ENCODE measurements at regions not wholly inside any gene's neighbourhood (a gene's known extent, or its start where the extent isn't known, plus 50 kb on each side); places are given as distances from the start of the nearest gene placed in this dataset.

GRCh38 chr12:68453278-68453677 lies 121.1 kb upstream of the MDM1 start:
- DNase-seq: no peak
- Histone ChIP-seq H3K4me3 (ENCODE audit: low read depth in 2 of 2, low read length in 1 of 2) (no peak overlapping the region), H3K27me3 (ENCODE audit: insufficient read depth) (no peaks in the 10 kb centered on the region), H3K79me2 (ENCODE audit: insufficient read depth) (no peaks in the 10 kb centered on the region), H3K9me3 (no peaks in the 10 kb centered on the region), H4K20me1 (ENCODE audit: insufficient read depth) (no peaks in the 10 kb centered on the region), H3K36me3 (replicated peaks in 1 of 2; ENCODE audit: control insufficient read depth in 1 of 2, insufficient read depth in 2 of 2, low read length in 1 of 2) (no peaks in the 10 kb centered on the region), H3K4me1 (ENCODE audit: control insufficient read depth in 1 of 2, insufficient read depth in 2 of 2, low read depth in 1 of 2, low read length in 1 of 2) (peaks cover 2 to 27% of the 10 kb centered on the region in 2 experiments; a peak in 2 of 4 replicates), H3F3A (replicated peaks; ENCODE audit: insufficient read depth) (no peaks in the 10 kb centered on the region), H2AFZ (ENCODE audit: low read depth) (peak overlapping the region; percentile 2; the same call in 1 of the 2 replicates), H3K27ac (ENCODE audit: low read depth in 2 of 2, low read length in 1 of 2) (no peak overlapping the region), H3K9me2 (no peaks in the 10 kb centered on the region), H3K4me2 (no peak overlapping the region), H3K9ac (no peak overlapping the region)
- 84% methylated on average over 3 of the region's 3 CpGs for WGBS (ENCODE audit: low lambda C conversion rate)
- TF ChIP-seq IRF3 (IDR thresholded peaks at IDR 0.05; ENCODE audit: low read depth, low read length) (no peak), JUND (IDR thresholded peaks at IDR 0.05) (no peak), RCOR1 (IDR thresholded peaks at IDR 0.05; ENCODE audit: low read length) (no peak), USF1 (IDR thresholded peaks at IDR 0.05; ENCODE audit: borderline replicate concordance, low read depth) (no peak), MXI1 (IDR thresholded peaks at IDR 0.05; ENCODE audit: low read depth, low read length) (no peak), POLR2AphosphoS5 (IDR thresholded peaks at IDR 0.05; ENCODE audit: low read depth, low read length) (no peak), TEAD4 (IDR thresholded peaks at IDR 0.05; ENCODE audit: borderline replicate concordance, insufficient read depth) (no peak), GATA2 (CRISPR knock-in tag; IDR thresholded peaks at IDR 0.05) (no peak), ELF1 (IDR thresholded peaks at IDR 0.05) (no peak), SIN3A (IDR thresholded peaks at IDR 0.05; ENCODE audit: borderline replicate concordance, low read depth, low read length) (no peak), FOXJ3 (CRISPR knock-in tag; IDR thresholded peaks at IDR 0.05) (no peak), CTCF (IDR thresholded peaks at IDR 0.05) (no peak), ZBTB33 (IDR thresholded peaks at IDR 0.05; ENCODE audit: borderline replicate concordance, low read depth) (no peak), TAF1 (IDR thresholded peaks at IDR 0.05; ENCODE audit: borderline replicate concordance, low read depth, low read length) (no peak), YY1 (IDR thresholded peaks at IDR 0.05; ENCODE audit: low read depth) (no peak), EZH2phosphoT487 (IDR thresholded peaks at IDR 0.05; ENCODE audit: borderline replicate concordance, low read depth) (no peak)
- CTCF ChIA-PET: no interaction called here
- POLR2A ChIA-PET: no interaction called here
